SK-N-SH treated with all-trans-retinoic acid at 6 μM for 48 hours (cell line): ENCODE measurements at regions not wholly inside any gene's neighbourhood (a gene's known extent, or its start where the extent isn't known, plus 50 kb on each side); places are given as distances from the start of the nearest gene placed in this dataset.

ENCODE experiments used
- ATAC-seq: fragments of 200-7000 bp; cut with Tn5 transposase; 3 replicates; pipeline ENCODE4 v1.9.1; 2020; ENCODE audit warnings: mild to moderate bottlenecking, moderate library complexity
- ARNTL ChIP-seq: fragments of 450-650 bp; formaldehyde crosslinking; IDR thresholded peaks from 2 replicates; pipeline ENCODE4 v1.5.0; 2020; ENCODE audit warnings: low read depth, mild to moderate bottlenecking, moderate library complexity, borderline replicate concordance
- CREB5 ChIP-seq: fragments of 250-450 bp; sonication (Bioruptor Pico); IDR thresholded peaks from 2 replicates; pipeline ENCODE4 v1.5.1; 2020; ENCODE audit warnings: low read depth, mild to moderate bottlenecking, moderate library complexity
- CSDC2 ChIP-seq: fragments of 250-450 bp; sonication (Bioruptor Pico); IDR thresholded peaks from 2 replicates; pipeline ENCODE4 v1.5.0; 2020; ENCODE audit warnings: mild to moderate bottlenecking, moderate library complexity
- CSRNP3 ChIP-seq: fragments of 250-450 bp; sonication (Bioruptor Pico); IDR thresholded peaks from 2 replicates; pipeline ENCODE4 v1.5.1; 2021; ENCODE audit warnings: mild to moderate bottlenecking, moderate library complexity
- ESRRG ChIP-seq: fragments of 250-450 bp; sonication (Bioruptor Pico); IDR thresholded peaks from 2 replicates; pipeline ENCODE4 v1.6.1; 2021; ENCODE audit warnings: mild to moderate bottlenecking
- GLIS3 ChIP-seq: fragments of 250-450 bp; sonication (Bioruptor Pico); IDR thresholded peaks from 2 replicates; pipeline ENCODE4 v1.5.0; 2020; ENCODE audit warnings: mild to moderate bottlenecking, moderate library complexity
- PATZ1 ChIP-seq: fragments of 250-450 bp; sonication (Bioruptor Pico); IDR thresholded peaks from 2 replicates; pipeline ENCODE4 v1.8.0; 2020; ENCODE audit warnings: mild to moderate bottlenecking, moderate library complexity, borderline replicate concordance
- POU6F1 ChIP-seq: fragments of 250-450 bp; sonication (Bioruptor Pico); IDR thresholded peaks from 2 replicates; pipeline ENCODE4 v1.8.0; 2021; ENCODE audit warnings: low read depth, mild to moderate bottlenecking, moderate library complexity, borderline replicate concordance
- PPARA ChIP-seq: fragments of 250-450 bp; sonication (Bioruptor Pico); IDR thresholded peaks from 2 replicates; pipeline ENCODE4 v1.5.0; 2020; ENCODE audit warnings: mild to moderate bottlenecking, borderline replicate concordance
- RARB ChIP-seq: fragments of 250-450 bp; sonication (Bioruptor Pico); IDR thresholded peaks from 2 replicates; pipeline ENCODE4 v1.8.0; 2021; ENCODE audit warnings: mild to moderate bottlenecking, moderate library complexity
- SNAI2 ChIP-seq: fragments of 250-450 bp; sonication (Bioruptor Pico); IDR thresholded peaks from 2 replicates; pipeline ENCODE4 v1.5.0; 2020; ENCODE audit warnings: mild to moderate bottlenecking, moderate library complexity
- TCF4 ChIP-seq: fragments of 250-450 bp; sonication (Bioruptor Pico); IDR thresholded peaks from 2 replicates; pipeline ENCODE4 v1.8.0; 2021; ENCODE audit warnings: mild to moderate bottlenecking, moderate library complexity, borderline replicate concordance
- TSHZ2 ChIP-seq: fragments of 250-450 bp; sonication (Bioruptor Pico); IDR thresholded peaks from 2 replicates; pipeline ENCODE4 v1.5.0; 2020; ENCODE audit warnings: mild to moderate bottlenecking, moderate library complexity
- ZFP3 ChIP-seq: fragments of 250-450 bp; sonication (Bioruptor Pico); IDR thresholded peaks from 2 replicates; pipeline ENCODE4 v1.5.0; 2020; ENCODE audit warnings: mild to moderate bottlenecking, moderate library complexity
- ZFP30 ChIP-seq: fragments of 450-650 bp; formaldehyde crosslinking; IDR thresholded peaks from 2 replicates; pipeline ENCODE4 v1.5.0; 2022; ENCODE audit warnings: mild to moderate bottlenecking, moderate library complexity
- ZNF565 ChIP-seq: fragments of 450-650 bp; formaldehyde crosslinking; conservative IDR thresholded peaks from 2 replicates; pipeline ENCODE4 v1.5.0; 2020; ENCODE audit warnings: low read depth, mild to moderate bottlenecking, moderate library complexity
- ZNF70 ChIP-seq: fragments of 450-650 bp; formaldehyde crosslinking; IDR thresholded peaks from 2 replicates; pipeline ENCODE4 v1.5.0; 2020; ENCODE audit warnings: mild to moderate bottlenecking, moderate library complexity
- ZNF8 ChIP-seq: fragments of 450-650 bp; formaldehyde crosslinking; IDR thresholded peaks from 2 replicates; pipeline ENCODE4 v1.5.0; 2020; ENCODE audit warnings: mild to moderate bottlenecking, moderate library complexity

- no peak for TF ChIP-seq ZNF70
- no peak for TF ChIP-seq SNAI2 (CRISPR knock-in tag)
- no peak for TF ChIP-seq PATZ1 (CRISPR knock-in tag)
- TF ChIP-seq GLIS3: no peak
- no peak for TF ChIP-seq ARNTL (CRISPR knock-in tag)
- TF ChIP-seq TCF4: no peak
- no peak for TF ChIP-seq ZFP3 (CRISPR knock-in tag)
- no peak for TF ChIP-seq PPARA (CRISPR knock-in tag)
- no peak for TF ChIP-seq ZNF8 (CRISPR knock-in tag)
- TF ChIP-seq RARB (CRISPR knock-in tag): no peak
- ATAC-seq: no peak
These were observed 71.9 kb downstream of the FOXL3 start for GRCh38 chr7:361680-362401.

- ATAC-seq: no peak
- TF ChIP-seq ESRRG (CRISPR knock-in tag): no peak
- TF ChIP-seq CSRNP3 (CRISPR knock-in tag): no peak
- TF ChIP-seq ZFP30: no peak
- no peak for TF ChIP-seq GLIS3
- no peak for TF ChIP-seq ARNTL (CRISPR knock-in tag)
- TF ChIP-seq PATZ1 (CRISPR knock-in tag): no peak
- no peak for TF ChIP-seq CSDC2
- no peak for TF ChIP-seq TSHZ2 (CRISPR knock-in tag)
- TF ChIP-seq ZFP3 (CRISPR knock-in tag): no peak
- TF ChIP-seq CREB5: no peak
- TF ChIP-seq ZNF565 (CRISPR knock-in tag): no peak
- no peak for TF ChIP-seq ZNF8 (CRISPR knock-in tag)
- no peak for TF ChIP-seq POU6F1 (CRISPR knock-in tag)
- TF ChIP-seq SNAI2 (CRISPR knock-in tag): no peak
- TF ChIP-seq TCF4: no peak
- TF ChIP-seq PPARA (CRISPR knock-in tag): no peak
These were observed 72.6 kb downstream of the FOXL3 start for GRCh38 chr7:362402-363096.
